ENCODE measurements at regions not wholly inside any gene's neighbourhood (a gene's known extent, or its start where the extent isn't known, plus 50 kb on each side); places are given as distances from the start of the nearest gene placed in this dataset.

GRCh38 chr4:11598591-11598990 lies 169.9 kb upstream of the HS3ST1 start:
- H3K4me1 Mint-ChIP-seq (ENCODE audit: low read depth, unreplicated experiment): no peaks in the 10 kb centered on the region
- Histone ChIP-seq H3K9me3 (no peaks in the 10 kb centered on the region), H3K36me3 (ENCODE audit: control insufficient read depth, insufficient read depth, low read length) (no peaks in the 10 kb centered on the region), H3K27me3 (replicated peaks; ENCODE audit: control insufficient read depth, insufficient read depth, low read length) (no peaks in the 10 kb centered on the region), H3K4me3 (ENCODE audit: low read depth, low read length) (no peak overlapping the region), H3K4me1 (no peaks in the 10 kb centered on the region)
- ChIA-PET CTCF (no interaction called here), POLR2A (no interaction called here)
- no peak for DNase-seq
- no peaks in the 10 kb centered on the region for H3K36me3 Mint-ChIP-seq (ENCODE audit: insufficient read depth, unreplicated experiment)
- intact Hi-C loops (cut with micrococcal nuclease; ENCODE audit: unreplicated experiment): loop anchor here (10.0 kb wide), 1 partner anchor 116 kb away; no protein-coding TSS in a partner anchor
- H3K27ac Mint-ChIP-seq (ENCODE audit: unreplicated experiment): no peak overlapping the region
- H3K27me3 Mint-ChIP-seq (ENCODE audit: insufficient read depth, unreplicated experiment): no peaks in the 10 kb centered on the region
- H3K4me3 Mint-ChIP-seq (ENCODE audit: unreplicated experiment): no peak overlapping the region
- TF ChIP-seq CTCF (IDR thresholded peaks at IDR 0.05; ENCODE audit: insufficient read depth in 1 of 2, low read depth in 1 of 2, low read length in 1 of 2, severe bottlenecking in 1 of 2, unreplicated experiment in 1 of 2): no peak
- H3K9me3 Mint-ChIP-seq (ENCODE audit: unreplicated experiment): no peaks in the 10 kb centered on the region
- BruUV-seq (replicated peaks): no TSS peak

DNA sequence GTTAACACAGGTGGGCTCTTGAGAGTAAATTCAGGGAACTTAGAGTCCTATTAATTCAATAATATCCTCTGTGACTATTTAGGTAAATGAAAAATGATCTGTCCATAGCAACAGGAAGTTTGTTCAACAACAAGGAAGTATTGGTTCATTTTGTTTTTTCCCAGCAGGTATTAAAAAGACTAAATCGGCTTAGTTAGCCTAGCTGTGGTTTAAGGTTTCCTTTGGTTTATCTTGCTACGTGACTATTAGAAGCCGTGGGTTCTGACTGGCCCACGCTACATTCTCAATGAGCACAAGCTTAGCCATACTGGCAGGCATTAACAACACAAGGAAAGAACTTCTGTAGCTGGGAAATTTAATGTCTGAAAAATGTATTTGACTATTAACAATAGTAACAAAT lies 168.8 kb upstream of the HS3ST1 start:
- POLR2A ChIA-PET: no interaction called here
- intact Hi-C loops (cut with micrococcal nuclease; ENCODE audit: unreplicated experiment): loop anchor here (10.0 kb wide), 1 partner anchor 117 kb away; no protein-coding TSS in a partner anchor
- CTCF ChIA-PET: no interaction called here
- BruUV-seq (replicated peaks): no TSS peak
- no peaks in the 10 kb centered on the region for H3K27me3 Mint-ChIP-seq (ENCODE audit: insufficient read depth, unreplicated experiment)
- no peak for TF ChIP-seq CTCF (IDR thresholded peaks at IDR 0.05; ENCODE audit: insufficient read depth in 1 of 2, low read depth in 1 of 2, low read length in 1 of 2, severe bottlenecking in 1 of 2, unreplicated experiment in 1 of 2)
- no peak for DNase-seq
- H3K4me1 ChIP-seq: no peaks in the 10 kb centered on the region
- H3K4me3 ChIP-seq (ENCODE audit: low read depth, low read length): no peak overlapping the region
- H3K36me3 Mint-ChIP-seq (ENCODE audit: insufficient read depth, unreplicated experiment): no peaks in the 10 kb centered on the region
- H3K27ac Mint-ChIP-seq (ENCODE audit: unreplicated experiment): no peak overlapping the region
- no peaks in the 10 kb centered on the region for H3K27me3 ChIP-seq (replicated peaks; ENCODE audit: control insufficient read depth, insufficient read depth, low read length)
- H3K9me3 Mint-ChIP-seq (ENCODE audit: unreplicated experiment): no peaks in the 10 kb centered on the region
- H3K36me3 ChIP-seq (ENCODE audit: control insufficient read depth, insufficient read depth, low read length): no peaks in the 10 kb centered on the region
- H3K9me3 ChIP-seq: no peaks in the 10 kb centered on the region
- no peak overlapping the region for H3K4me3 Mint-ChIP-seq (ENCODE audit: unreplicated experiment)
- H3K4me1 Mint-ChIP-seq (ENCODE audit: low read depth, unreplicated experiment): no peaks in the 10 kb centered on the region

DNA sequence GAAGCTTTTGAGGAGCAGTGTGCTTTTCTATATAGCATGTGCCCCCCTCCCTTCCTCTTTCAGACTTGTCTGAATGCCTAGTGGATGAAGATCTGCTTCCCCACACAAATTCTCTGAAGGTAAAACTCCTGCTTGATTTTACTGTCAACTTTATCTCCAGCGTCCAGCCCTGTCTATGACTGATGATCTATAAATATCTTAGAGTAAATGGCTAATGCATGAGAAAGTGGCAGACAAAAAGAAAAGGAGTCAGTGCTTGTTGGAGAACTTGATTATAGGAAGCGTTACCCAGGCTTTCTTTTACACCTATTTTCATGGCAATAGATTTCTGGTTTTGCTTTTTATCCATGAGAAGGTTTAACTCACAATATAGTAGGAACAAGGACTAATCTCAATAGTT lies 168.3 kb upstream of the HS3ST1 start:
- Histone ChIP-seq H3K9me3 (no peaks in the 10 kb centered on the region), H3K27me3 (replicated peaks; ENCODE audit: control insufficient read depth, insufficient read depth, low read length) (no peaks in the 10 kb centered on the region), H3K4me3 (ENCODE audit: low read depth, low read length) (no peak overlapping the region), H3K36me3 (ENCODE audit: control insufficient read depth, insufficient read depth, low read length) (no peaks in the 10 kb centered on the region), H3K4me1 (no peaks in the 10 kb centered on the region)
- no peak for DNase-seq
- BruUV-seq (replicated peaks): no TSS peak
- Mint-ChIP-seq H3K4me3 (ENCODE audit: unreplicated experiment) (no peak overlapping the region), H3K36me3 (ENCODE audit: insufficient read depth, unreplicated experiment) (no peaks in the 10 kb centered on the region), H3K4me1 (ENCODE audit: low read depth, unreplicated experiment) (no peaks in the 10 kb centered on the region), H3K27me3 (ENCODE audit: insufficient read depth, unreplicated experiment) (no peaks in the 10 kb centered on the region), H3K9me3 (ENCODE audit: unreplicated experiment) (no peaks in the 10 kb centered on the region), H3K27ac (ENCODE audit: unreplicated experiment) (no peak overlapping the region)
- TF ChIP-seq CTCF (IDR thresholded peaks at IDR 0.05; ENCODE audit: insufficient read depth in 1 of 2, low read depth in 1 of 2, low read length in 1 of 2, severe bottlenecking in 1 of 2, unreplicated experiment in 1 of 2): no peak
- ChIA-PET CTCF (no interaction called here), POLR2A (no interaction called here)
- intact Hi-C loops (cut with micrococcal nuclease; ENCODE audit: unreplicated experiment): loop anchor here (10.0 kb wide), 1 partner anchor 118 kb away; no protein-coding TSS in a partner anchor

Measured in Caco-2 (cell line).